HEK293 (cell line): ENCODE measurements at regions not wholly inside any gene's neighbourhood (a gene's known extent, or its start where the extent isn't known, plus 50 kb on each side); places are given as distances from the start of the nearest gene placed in this dataset.

Source experiments
- CTCF ChIP-seq: fragments of 450-650 bp; formaldehyde crosslinking; IDR thresholded peaks from 2 replicates; pipeline ENCODE4 v1.5.1; 2016; ENCODE audit warnings: missing biosample characterization, missing genetic modification characterization
- MZF1 ChIP-seq: fragments of 450-650 bp; formaldehyde crosslinking; IDR thresholded peaks from 2 replicates; pipeline ENCODE4 v1.5.1; 2017; ENCODE audit warnings: missing biosample characterization, missing genetic modification characterization, borderline replicate concordance
- ZBTB6 ChIP-seq: fragments of 450-650 bp; formaldehyde crosslinking; IDR thresholded peaks from 2 replicates; pipeline ENCODE4 v1.5.1; 2017; ENCODE audit warnings: missing biosample characterization, missing genetic modification characterization
- ZNF274 ChIP-seq, 2 experiments: fragments of 200-500 bp in 1 of 2; fragments of 450-650 bp in 1 of 2; sonication (Bioruptor generic) in 1 of 2; formaldehyde crosslinking in 1 of 2; IDR thresholded peaks; 2 replicates each; pipeline versions ENCODE4 v1.5.1 to v1.6.1; 2014 to 2016; ENCODE audit warnings: borderline replicate concordance in 1 of 2, inconsistent platforms in 1 of 2, low read length in 1 of 2, missing biosample characterization in 1 of 2, missing genetic modification characterization in 1 of 2
- TF ChIP-seq, protein P1 (sequence below): fragments of 450-650 bp; formaldehyde crosslinking; IDR thresholded peaks from 2 replicates; pipeline ENCODE4 v1.5.1; 2017; ENCODE audit warnings: missing biosample characterization, mild to moderate bottlenecking, missing genetic modification characterization, moderate library complexity
- TF ChIP-seq, protein P2 (sequence below): fragments of 450-650 bp; formaldehyde crosslinking; IDR thresholded peaks from 2 replicates; pipeline ENCODE4 v1.5.1; 2016; ENCODE audit warnings: missing biosample characterization, missing genetic modification characterization, low read depth

- no peak for TF ChIP-seq CTCF (tag by site-specific recombination)
- TF ChIP-seq MZF1 (tag by site-specific recombination) = no peak
- TF ChIP-seq, protein P1, sequence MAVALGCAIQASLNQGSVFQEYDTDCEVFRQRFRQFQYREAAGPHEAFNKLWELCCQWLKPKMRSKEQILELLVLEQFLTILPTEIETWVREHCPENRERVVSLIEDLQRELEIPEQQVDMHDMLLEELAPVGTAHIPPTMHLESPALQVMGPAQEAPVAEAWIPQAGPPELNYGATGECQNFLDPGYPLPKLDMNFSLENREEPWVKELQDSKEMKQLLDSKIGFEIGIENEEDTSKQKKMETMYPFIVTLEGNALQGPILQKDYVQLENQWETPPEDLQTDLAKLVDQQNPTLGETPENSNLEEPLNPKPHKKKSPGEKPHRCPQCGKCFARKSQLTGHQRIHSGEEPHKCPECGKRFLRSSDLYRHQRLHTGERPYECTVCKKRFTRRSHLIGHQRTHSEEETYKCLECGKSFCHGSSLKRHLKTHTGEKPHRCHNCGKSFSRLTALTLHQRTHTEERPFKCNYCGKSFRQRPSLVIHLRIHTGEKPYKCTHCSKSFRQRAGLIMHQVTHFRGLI (tag by site-specific recombination) = no peak
- no peak for TF ChIP-seq ZBTB6 (tag by site-specific recombination)
- TF ChIP-seq ZNF274 (IDR thresholded peaks at IDR 0.05; ENCODE audit: low read length) = no peak
- no peak for TF ChIP-seq ZNF274 (tag by site-specific recombination; IDR thresholded peaks at IDR 0.05; ENCODE audit: borderline replicate concordance)
- TF ChIP-seq, protein P2, sequence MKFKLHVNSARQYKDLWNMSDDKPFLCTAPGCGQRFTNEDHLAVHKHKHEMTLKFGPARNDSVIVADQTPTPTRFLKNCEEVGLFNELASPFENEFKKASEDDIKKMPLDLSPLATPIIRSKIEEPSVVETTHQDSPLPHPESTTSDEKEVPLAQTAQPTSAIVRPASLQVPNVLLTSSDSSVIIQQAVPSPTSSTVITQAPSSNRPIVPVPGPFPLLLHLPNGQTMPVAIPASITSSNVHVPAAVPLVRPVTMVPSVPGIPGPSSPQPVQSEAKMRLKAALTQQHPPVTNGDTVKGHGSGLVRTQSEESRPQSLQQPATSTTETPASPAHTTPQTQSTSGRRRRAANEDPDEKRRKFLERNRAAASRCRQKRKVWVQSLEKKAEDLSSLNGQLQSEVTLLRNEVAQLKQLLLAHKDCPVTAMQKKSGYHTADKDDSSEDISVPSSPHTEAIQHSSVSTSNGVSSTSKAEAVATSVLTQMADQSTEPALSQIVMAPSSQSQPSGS (tag by site-specific recombination) = no peak
Observed at GRCh38 chr4:125522992-125523391, 208.2 kb downstream of the FAT4 start.
